Vagina (tissue), 2 donors: ENCODE measurements at regions not wholly inside any gene's neighbourhood (a gene's known extent, or its start where the extent isn't known, plus 50 kb on each side); places are given as distances from the start of the nearest gene placed in this dataset.
A peak's percentile ranks its signal among the peaks of the same experiment; 100 is the strongest.

Experiments
- DNase-seq, 2 donors: peaks; one replicate each; pipeline ENCODE4 v3.0.0-alpha.2; 2017; ENCODE audit errors: extremely low spot score in 2 of 2
- H3K27ac ChIP-seq: fragments of 200-600 bp; sonication (generic); one replicate; pipeline ENCODE4 v1.5.1; 2019
- H3K27me3 ChIP-seq: fragments of 200-600 bp; sonication (generic); one replicate; pipeline ENCODE4 v1.5.1; 2019
- H3K36me3 ChIP-seq, 2 donors: fragments of 200-600 bp; sonication (generic); one replicate each; pipeline ENCODE4 v1.5.1; 2017 to 2019
- H3K4me1 ChIP-seq: fragments of 200-600 bp; sonication (generic); one replicate; pipeline ENCODE4 v1.5.1; 2019
- H3K4me3 ChIP-seq, 2 donors: fragments of 200-600 bp; sonication (generic); 1 replicate in 1 of 2; 2 replicates in 1 of 2; pipeline ENCODE4 v1.5.1; 2016 to 2019
- H3K9me3 ChIP-seq: fragments of 200-600 bp; sonication (generic); one replicate; pipeline ENCODE4 v1.5.1; 2019
- CTCF ChIP-seq, 3 experiments: fragments of 450-650 bp in 2 of 3; fragments of 200-600 bp in 1 of 3; sonication (generic) in 1 of 3; IDR thresholded peaks; one replicate each; pipeline ENCODE4 v1.5.1; 2017 to 2019; ENCODE audit warnings: antibody characterized with exemption in 3 of 3, mild to moderate bottlenecking in 2 of 3, moderate library complexity in 2 of 3
- POLR2A ChIP-seq, 2 donors: fragments of 450-650 bp; IDR thresholded peaks; one replicate each; pipeline ENCODE4 v1.6.1; 2017; ENCODE audit warnings: antibody characterized with exemption in 2 of 2, mild to moderate bottlenecking in 2 of 2, moderate library complexity in 2 of 2
- POLR2AphosphoS5 ChIP-seq, 2 donors: sonication (generic); formaldehyde crosslinking; IDR thresholded peaks; one replicate each; pipeline ENCODE4 v1.9.0; 2017; ENCODE audit warnings: antibody characterized with exemption in 2 of 2, mild to moderate bottlenecking in 2 of 2, low read depth in 1 of 2; ENCODE audit not compliant: insufficient read depth in 1 of 2
- intact Hi-C: fragments of 100-400 bp; cut with DNase I; formaldehyde crosslinking; loops from one replicate; pipeline ENCODE4 v1.15.1; 2023

- Histone ChIP-seq H3K4me1 (peaks cover 2% of the 10 kb centered on the region), H3K36me3 (no peaks in the 10 kb centered on the region), H3K9me3 (no peaks in the 10 kb centered on the region), H3K27me3 (no peaks in the 10 kb centered on the region), H3K4me3 (no peak overlapping the region), H3K27ac (no peak overlapping the region)
- DNase-seq: no peak
- TF ChIP-seq POLR2AphosphoS5 (IDR thresholded peaks at IDR 0.05; ENCODE audit: insufficient read depth in 1 of 2, low read depth in 1 of 2) (no peak), CTCF (IDR thresholded peaks at IDR 0.05) (no peak), POLR2A (IDR thresholded peaks at IDR 0.05) (no peak)
- intact Hi-C loops: no loop called here
These were observed 472.5 kb downstream of the COG6 start for GRCh38 chr13:40127925-40128324.

DNA sequence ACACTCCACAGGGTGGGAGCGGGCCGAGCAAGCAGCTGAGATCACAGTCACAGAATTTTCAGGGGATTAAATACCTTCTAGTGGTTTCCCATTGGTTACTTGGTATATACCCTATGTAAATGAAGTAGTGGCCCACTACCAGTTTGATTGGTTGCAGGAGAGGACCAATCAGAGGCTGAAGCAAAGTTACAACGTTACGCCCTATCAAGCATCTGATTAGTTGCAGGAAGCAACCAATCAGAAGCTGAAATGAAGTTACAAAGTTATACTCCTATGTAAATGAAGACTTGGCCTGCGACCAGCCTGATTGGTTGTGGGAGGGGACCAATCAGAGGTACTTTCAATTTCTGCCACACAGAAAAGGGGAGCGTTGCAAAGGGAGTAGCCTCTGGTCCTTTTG lies 474.0 kb downstream of the COG6 start:
- no peak overlapping the region for H3K4me3 ChIP-seq
- peaks cover 13% of the 10 kb centered on the region for H3K4me1 ChIP-seq
- no peak overlapping the region for H3K27ac ChIP-seq
- intact Hi-C loops: no loop called here
- DNase-seq: no peak
- H3K27me3 ChIP-seq: no peaks in the 10 kb centered on the region
- no peak for TF ChIP-seq POLR2A (IDR thresholded peaks at IDR 0.05)
- TF ChIP-seq CTCF (IDR thresholded peaks at IDR 0.05): no peak
- no peak for TF ChIP-seq POLR2AphosphoS5 (IDR thresholded peaks at IDR 0.05; ENCODE audit: insufficient read depth in 1 of 2, low read depth in 1 of 2)
- H3K36me3 ChIP-seq: no peaks in the 10 kb centered on the region
- H3K9me3 ChIP-seq: no peaks in the 10 kb centered on the region

GRCh38 chr13:40130871-40131636 lies 475.6 kb downstream of the COG6 start:
- H3K27me3 ChIP-seq: no peaks in the 10 kb centered on the region
- no peak overlapping the region for H3K27ac ChIP-seq
- intact Hi-C loops: no loop called here
- peaks cover 13% of the 10 kb centered on the region for H3K4me1 ChIP-seq
- no peaks in the 10 kb centered on the region for H3K36me3 ChIP-seq
- DNase-seq: no peak
- no peaks in the 10 kb centered on the region for H3K9me3 ChIP-seq
- no peak overlapping the region for H3K4me3 ChIP-seq
- TF ChIP-seq POLR2AphosphoS5 (IDR thresholded peaks at IDR 0.05; ENCODE audit: insufficient read depth in 1 of 2, low read depth in 1 of 2) (peak in 1 of 2 donors; percentile 42), CTCF (IDR thresholded peaks at IDR 0.05) (no peak)

DNA sequence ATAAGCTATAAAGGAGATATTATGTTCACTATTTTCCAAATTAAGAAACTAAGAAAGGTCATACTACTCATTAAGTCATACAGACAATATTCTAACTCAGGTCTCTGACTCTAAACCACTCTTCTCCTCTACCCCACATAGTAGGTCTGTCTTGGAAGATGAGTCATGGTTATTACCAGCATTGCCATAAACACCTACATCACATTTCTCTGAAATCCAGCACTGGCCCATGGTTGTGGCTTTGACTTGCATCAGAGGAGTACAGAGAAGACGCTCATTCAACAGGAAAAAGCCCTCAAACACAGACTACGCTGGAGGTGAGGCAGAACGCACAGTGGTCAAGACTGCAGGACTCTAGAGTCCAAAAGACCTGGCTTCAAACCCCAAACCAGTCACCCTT lies 476.8 kb downstream of the COG6 start:
- Histone ChIP-seq H3K4me3 (no peak overlapping the region), H3K4me1 (peaks cover 13% of the 10 kb centered on the region), H3K9me3 (no peaks in the 10 kb centered on the region), H3K36me3 (no peaks in the 10 kb centered on the region), H3K27ac (no peak overlapping the region), H3K27me3 (no peaks in the 10 kb centered on the region)
- intact Hi-C loops: no loop called here
- no peak for DNase-seq
- TF ChIP-seq POLR2AphosphoS5 (IDR thresholded peaks at IDR 0.05; ENCODE audit: insufficient read depth in 1 of 2, low read depth in 1 of 2): no peak
- no peak for TF ChIP-seq POLR2A (IDR thresholded peaks at IDR 0.05)
- no peak for TF ChIP-seq CTCF (IDR thresholded peaks at IDR 0.05)

DNA sequence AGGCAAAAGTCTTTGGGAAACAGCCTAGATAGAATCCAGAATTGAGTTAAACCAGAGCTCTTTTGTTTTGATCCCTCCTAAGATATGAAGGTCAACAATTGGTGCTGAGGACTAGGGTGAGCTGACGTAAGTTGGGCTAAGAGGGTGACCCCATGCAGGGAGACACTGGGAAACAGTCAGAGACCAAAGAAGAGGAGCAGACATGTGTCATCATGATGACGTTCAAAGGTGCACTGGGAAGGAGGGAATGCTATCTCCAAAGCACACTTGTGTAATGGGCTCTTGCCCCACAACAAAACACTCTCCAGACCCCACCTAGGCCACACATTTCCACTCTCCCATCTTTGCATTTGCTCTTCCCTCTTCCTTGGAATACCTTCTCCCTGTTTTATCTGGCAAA lies 481.4 kb downstream of the COG6 start:
- no peaks in the 10 kb centered on the region for H3K27me3 ChIP-seq
- no peak overlapping the region for H3K27ac ChIP-seq
- H3K4me3 ChIP-seq: no peak overlapping the region
- no peaks in the 10 kb centered on the region for H3K9me3 ChIP-seq
- H3K36me3 ChIP-seq: no peaks in the 10 kb centered on the region
- DNase-seq: no peak
- TF ChIP-seq CTCF (IDR thresholded peaks at IDR 0.05) (no peak), POLR2AphosphoS5 (IDR thresholded peaks at IDR 0.05; ENCODE audit: insufficient read depth in 1 of 2, low read depth in 1 of 2) (no peak), POLR2A (IDR thresholded peaks at IDR 0.05) (no peak)
- intact Hi-C loops: no loop called here
- H3K4me1 ChIP-seq: peaks cover 13% of the 10 kb centered on the region
